MCF 10A (cell line): ENCODE measurements at regions not wholly inside any gene's neighbourhood (a gene's known extent, or its start where the extent isn't known, plus 50 kb on each side); places are given as distances from the start of the nearest gene placed in this dataset.

Source experiments
- BruUV-seq: library from RNA; stranded (reverse); fragments of 400-500 nt; replicated peaks from 2 replicates; lab custom pipeline; 2021; lab: Mats Ljungman, UMichigan
- CTCF ChIA-PET: fragments of 300-600 bp; sonication (Branson Sonifier 250); formaldehyde crosslinking; extraction: SDS; loops from one replicate; lab custom pipeline; 2021; ENCODE audit warnings: antibody characterized with exemption, inconsistent platforms; lab: Yijun Ruan, JAX
- POLR2A ChIA-PET: fragments of 300-600, 350-650 bp; sonication (Branson Sonifier 250); formaldehyde crosslinking; extraction: SDS; loops from one replicate; lab custom pipeline; 2020; ENCODE audit warnings: antibody characterized with exemption, inconsistent platforms; lab: Yijun Ruan, JAX
- DNase-seq: peaks from one replicate; pipeline ENCODE4 v3.0.0-alpha.2; 2018; ENCODE audit not compliant: unreplicated experiment
- H3K27ac Mint-ChIP-seq: one replicate; pipeline ENCODE4 v1.8.0; 2022; ENCODE audit warnings: mild to moderate bottlenecking, low read depth, mixed read lengths; ENCODE audit not compliant: unreplicated experiment
- H3K27me3 Mint-ChIP-seq: one replicate; pipeline ENCODE4 v1.8.0; 2022; ENCODE audit warnings: mixed read lengths; ENCODE audit not compliant: insufficient read depth, unreplicated experiment
- H3K36me3 Mint-ChIP-seq: one replicate; pipeline ENCODE4 v1.8.0; 2022; ENCODE audit warnings: mild to moderate bottlenecking, moderate library complexity, mixed read lengths; ENCODE audit not compliant: insufficient read depth, unreplicated experiment
- H3K4me1 Mint-ChIP-seq: one replicate; pipeline ENCODE4 v1.8.0; 2022; ENCODE audit warnings: mixed read lengths; ENCODE audit not compliant: insufficient read depth, unreplicated experiment
- H3K4me3 Mint-ChIP-seq: one replicate; pipeline ENCODE4 v1.8.0; 2022; ENCODE audit warnings: mild to moderate bottlenecking, moderate library complexity, mixed read lengths; ENCODE audit not compliant: unreplicated experiment
- H3K9me3 Mint-ChIP-seq: one replicate; pipeline ENCODE4 v1.8.0; 2022; ENCODE audit warnings: mixed read lengths; ENCODE audit not compliant: unreplicated experiment
- intact Hi-C: fragments of 100-400 bp; cut with micrococcal nuclease; formaldehyde crosslinking; loops from 2 replicates; pipeline ENCODE4 v1.14.1; 2022
- TF ChIP-seq, protein P1 (sequence below): fragments of 200-600 bp; IDR thresholded peaks from one replicate; pipeline ENCODE4 v1.8.0; 2022; ENCODE audit warnings: antibody characterized with exemption, mild to moderate bottlenecking; ENCODE audit not compliant: unreplicated experiment

DNA sequence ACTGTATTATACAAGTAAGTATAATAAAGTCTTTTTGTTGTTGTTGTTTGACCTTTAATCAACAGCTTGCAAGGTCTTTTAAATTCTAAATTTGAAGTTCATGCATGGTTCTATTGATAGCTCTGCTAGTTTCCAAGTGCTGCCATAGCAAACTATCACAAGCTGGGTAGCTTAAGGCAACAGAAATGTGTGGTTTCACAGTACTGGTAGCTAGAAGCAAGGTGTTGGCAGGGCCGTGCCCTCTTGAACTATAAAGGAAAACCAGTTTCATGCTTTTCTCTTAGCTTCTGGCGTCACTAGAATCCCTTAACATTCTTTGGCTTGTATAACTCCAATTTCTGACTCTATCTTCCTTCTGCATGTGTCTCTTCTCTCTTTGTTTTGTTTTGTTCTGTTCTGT lies 1021.9 kb upstream of the AUTS2 start:
- no TSS peak for BruUV-seq
- Mint-ChIP-seq H3K9me3 (peaks cover 23% of the 10 kb centered on the region), H3K27ac (no peak overlapping the region), H3K36me3 (no peaks in the 10 kb centered on the region), H3K4me1 (no peaks in the 10 kb centered on the region), H3K27me3 (no peaks in the 10 kb centered on the region), H3K4me3 (no peak overlapping the region)
- no peak for DNase-seq
- intact Hi-C loops, result no loop called here
- POLR2A ChIA-PET, result no interaction called here
- CTCF ChIA-PET, result no interaction called here
- TF ChIP-seq, protein P1, sequence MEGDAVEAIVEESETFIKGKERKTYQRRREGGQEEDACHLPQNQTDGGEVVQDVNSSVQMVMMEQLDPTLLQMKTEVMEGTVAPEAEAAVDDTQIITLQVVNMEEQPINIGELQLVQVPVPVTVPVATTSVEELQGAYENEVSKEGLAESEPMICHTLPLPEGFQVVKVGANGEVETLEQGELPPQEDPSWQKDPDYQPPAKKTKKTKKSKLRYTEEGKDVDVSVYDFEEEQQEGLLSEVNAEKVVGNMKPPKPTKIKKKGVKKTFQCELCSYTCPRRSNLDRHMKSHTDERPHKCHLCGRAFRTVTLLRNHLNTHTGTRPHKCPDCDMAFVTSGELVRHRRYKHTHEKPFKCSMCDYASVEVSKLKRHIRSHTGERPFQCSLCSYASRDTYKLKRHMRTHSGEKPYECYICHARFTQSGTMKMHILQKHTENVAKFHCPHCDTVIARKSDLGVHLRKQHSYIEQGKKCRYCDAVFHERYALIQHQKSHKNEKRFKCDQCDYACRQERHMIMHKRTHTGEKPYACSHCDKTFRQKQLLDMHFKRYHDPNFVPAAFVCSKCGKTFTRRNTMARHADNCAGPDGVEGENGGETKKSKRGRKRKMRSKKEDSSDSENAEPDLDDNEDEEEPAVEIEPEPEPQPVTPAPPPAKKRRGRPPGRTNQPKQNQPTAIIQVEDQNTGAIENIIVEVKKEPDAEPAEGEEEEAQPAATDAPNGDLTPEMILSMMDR, result no peak

DNA sequence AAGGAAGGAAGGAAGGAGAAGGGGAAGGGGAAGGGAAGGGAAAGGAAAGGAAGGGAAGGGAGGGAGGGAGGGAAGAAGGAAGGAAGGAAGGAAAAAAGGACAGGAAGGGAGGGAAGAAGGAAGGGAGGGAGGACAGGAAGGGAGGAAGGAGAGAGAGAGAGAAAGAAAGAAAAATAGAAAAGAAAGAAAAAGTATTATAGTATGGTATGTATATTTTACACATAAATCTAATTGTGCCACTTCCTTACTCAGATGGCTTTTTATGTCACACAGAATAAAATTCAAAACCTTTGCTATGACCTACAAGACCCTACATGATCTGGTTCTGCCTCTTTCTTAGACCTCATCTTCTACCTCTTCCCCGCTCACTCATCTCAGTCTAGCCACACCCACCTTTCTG lies 1016.9 kb upstream of the AUTS2 start:
- Mint-ChIP-seq H3K27me3 (no peaks in the 10 kb centered on the region), H3K4me3 (no peak overlapping the region), H3K4me1 (no peaks in the 10 kb centered on the region), H3K36me3 (no peaks in the 10 kb centered on the region), H3K27ac (no peak overlapping the region), H3K9me3 (peaks cover 43% of the 10 kb centered on the region)
- POLR2A ChIA-PET, result no interaction called here
- intact Hi-C loops, result no loop called here
- DNase-seq, result no peak
- no TSS peak for BruUV-seq
- CTCF ChIA-PET, result no interaction called here
- TF ChIP-seq, protein P1, result no peak

GRCh38 chr7:68587599-68587998 lies 1010.7 kb upstream of the AUTS2 start:
- CTCF ChIA-PET, result interaction anchor here (0.6 to 0.8 kb wide), 2 partner anchors 33 to 1209 kb away, joined by 3 read pairs; no protein-coding TSS in a partner anchor
- POLR2A ChIA-PET, result interaction anchor here (0.5 to 0.6 kb wide), 2 partner anchors 46 to 279 kb away, joined by 3 to 6 read pairs; no protein-coding TSS in a partner anchor
- DNase-seq, result no peak

GRCh38 chr7:68601826-68602225 lies 996.4 kb upstream of the AUTS2 start:
- Mint-ChIP-seq H3K9me3 (peaks cover 45% of the 10 kb centered on the region), H3K27me3 (no peaks in the 10 kb centered on the region), H3K36me3 (no peaks in the 10 kb centered on the region), H3K4me1 (no peaks in the 10 kb centered on the region), H3K4me3 (no peak overlapping the region), H3K27ac (no peak overlapping the region)
- DNase-seq, result no peak
- ChIA-PET POLR2A (no interaction called here), CTCF (no interaction called here)
- TF ChIP-seq, protein P1, result no peak
- intact Hi-C loops, result no loop called here
- no TSS peak for BruUV-seq

More at GRCh38 chr7:68587599-68587998, 1010.7 kb upstream of the AUTS2 start:
- H3K9me3 Mint-ChIP-seq, result peaks cover 52% of the 10 kb centered on the region
- BruUV-seq, result no TSS peak
- intact Hi-C loops, result no loop called here
- TF ChIP-seq, protein P1, result no peak
- no peaks in the 10 kb centered on the region for H3K27me3 Mint-ChIP-seq
- no peak overlapping the region for H3K27ac Mint-ChIP-seq
- H3K36me3 Mint-ChIP-seq, result no peaks in the 10 kb centered on the region
- H3K4me1 Mint-ChIP-seq, result no peaks in the 10 kb centered on the region
- H3K4me3 Mint-ChIP-seq, result no peak overlapping the region
